NCI-H345 treated with DMSO at 0.1 percent for 48 hours (cell line): ENCODE measurements at regions not wholly inside any gene's neighbourhood (a gene's known extent, or its start where the extent isn't known, plus 50 kb on each side); places are given as distances from the start of the nearest gene placed in this dataset.
A peak's percentile ranks its signal among the peaks of the same experiment; 100 is the strongest.
"Not testable (repeated sequence)": the region's sequence is repeated elsewhere in the genome, so short reads cannot be mapped to it uniquely, and the experiment has no call there.

ENCODE experiments used
- DNase-seq: peaks from one replicate; lab custom pipeline; 2025; ENCODE audit not compliant: unreplicated experiment; lab: John Stamatoyannopoulos, UW

- DNase-seq: no peak
These were observed 276.0 kb downstream of the COG6 start for GRCh38 chr13:39931505-39931904.

- not testable (repeated sequence) for DNase-seq
These were observed 277.1 kb downstream of the COG6 start for GRCh38 chr13:39932514-39932913.

- no peak for DNase-seq
These were observed 279.7 kb downstream of the COG6 start for GRCh38 chr13:39935155-39935554.

GRCh38 chr13:39938596-39938995 lies 283.1 kb downstream of the COG6 start:
- DNase-seq: no peak

DNA sequence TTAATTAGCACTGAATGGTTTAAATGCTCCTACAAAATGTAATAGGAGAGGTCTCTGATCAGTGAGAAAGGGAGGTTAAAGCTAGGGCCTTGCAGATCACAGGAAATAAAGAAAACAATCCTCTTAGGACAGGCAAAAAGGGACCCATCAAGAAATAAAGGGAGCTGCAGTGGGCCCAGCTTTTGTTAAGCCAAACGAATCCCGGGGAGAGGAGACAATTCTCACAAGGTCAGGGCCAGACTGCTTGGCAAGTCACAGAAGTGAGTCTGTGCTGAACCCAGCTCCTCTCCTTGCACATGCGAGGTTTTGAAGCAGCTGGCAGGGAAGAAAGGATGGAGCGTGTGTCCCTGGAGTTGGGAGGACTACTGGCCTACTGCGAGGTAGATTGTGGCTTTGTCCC lies 285.8 kb downstream of the COG6 start:
- DNase-seq: no peak

DNA sequence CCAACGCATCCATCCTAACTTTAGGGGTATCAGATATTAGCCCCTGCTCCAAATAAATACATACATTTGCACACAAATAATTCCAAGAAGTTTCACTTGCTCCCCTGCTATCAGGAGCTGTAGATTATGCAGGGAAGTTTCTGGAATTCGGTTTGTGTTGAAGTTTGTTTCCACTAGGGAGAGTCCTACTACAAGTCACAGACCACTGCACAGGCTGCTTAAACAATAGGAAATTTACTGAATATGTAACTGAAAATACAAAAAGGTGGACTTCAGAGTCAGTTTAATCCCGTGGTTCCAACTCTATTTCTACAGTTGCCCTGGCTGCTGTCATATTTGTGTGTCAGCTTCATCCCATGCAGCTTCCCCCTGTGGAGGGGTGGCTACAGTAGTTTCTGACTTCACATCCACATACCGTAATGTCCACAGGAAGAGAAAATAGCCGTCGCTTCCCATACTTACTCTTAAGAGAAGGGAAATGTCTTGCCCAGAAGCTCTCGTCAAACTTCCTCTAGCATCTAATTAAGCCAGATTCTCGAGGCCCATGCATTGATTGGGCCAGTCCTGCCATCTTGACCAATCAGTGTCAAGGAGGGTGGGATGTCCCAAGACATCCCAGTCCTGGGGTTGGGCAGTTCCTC lies 286.6 kb downstream of the COG6 start:
- no peak for DNase-seq

DNA sequence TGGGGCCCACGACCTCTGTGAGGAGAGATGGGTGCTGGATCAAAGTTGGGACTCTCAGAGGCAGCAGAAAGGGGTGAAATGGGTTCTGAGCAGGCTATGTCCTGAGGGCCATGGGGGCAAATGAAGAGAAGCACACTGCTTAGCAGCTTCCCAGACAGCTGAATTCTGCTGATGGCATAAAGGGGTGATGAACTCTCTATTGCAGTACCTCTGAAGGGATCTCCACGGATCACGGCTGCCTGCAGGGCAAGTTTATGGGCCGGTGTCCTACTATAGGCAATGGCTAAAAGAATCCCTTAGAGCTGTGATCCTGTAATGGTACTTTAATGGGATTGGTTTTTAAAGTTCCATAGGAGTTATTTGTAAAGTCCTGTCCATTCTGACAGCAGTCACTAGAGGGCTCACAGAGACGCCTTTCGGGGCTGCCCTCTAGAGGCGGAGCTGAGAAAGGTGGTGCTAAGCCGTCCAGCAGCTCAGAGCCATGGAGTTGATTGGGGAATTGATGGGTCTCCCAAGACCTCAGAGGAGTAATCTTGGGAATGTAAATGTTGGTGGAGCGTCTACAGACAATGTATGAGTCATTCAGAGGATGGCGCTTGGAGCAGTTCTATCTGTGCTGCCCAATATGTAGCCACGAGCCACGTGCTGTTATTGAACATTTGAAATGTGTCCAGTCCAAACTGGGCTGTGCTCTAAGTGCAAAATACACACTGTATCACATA lies 287.3 kb downstream of the COG6 start:
- DNase-seq: peak; percentile 23

DNA sequence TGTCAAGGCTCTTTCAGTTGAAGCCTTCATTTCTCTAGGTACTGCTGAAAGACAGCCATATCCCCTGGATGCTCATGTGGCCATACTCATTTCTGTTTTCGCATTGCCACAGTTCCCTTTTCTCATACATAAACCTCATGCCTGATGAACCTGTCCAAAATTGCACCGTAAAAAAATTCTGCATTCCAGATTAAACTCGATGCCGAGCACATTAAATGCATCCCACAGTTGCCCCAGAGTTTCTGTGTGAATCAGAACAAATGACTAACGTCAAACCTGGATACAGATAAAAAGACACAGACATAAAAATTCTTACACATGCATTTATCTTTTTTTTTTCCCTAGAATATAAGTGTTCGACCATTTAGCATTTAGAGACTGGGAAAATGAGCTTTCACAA lies 288.2 kb downstream of the COG6 start:
- no peak for DNase-seq

- no peak for DNase-seq
These were observed 289.8 kb downstream of the COG6 start for GRCh38 chr13:39945226-39945625.

- DNase-seq: no peak
These were observed 291.3 kb downstream of the COG6 start for GRCh38 chr13:39946769-39947168.

GRCh38 chr13:39951301-39951700 lies 295.8 kb downstream of the COG6 start:
- no peak for DNase-seq

DNA sequence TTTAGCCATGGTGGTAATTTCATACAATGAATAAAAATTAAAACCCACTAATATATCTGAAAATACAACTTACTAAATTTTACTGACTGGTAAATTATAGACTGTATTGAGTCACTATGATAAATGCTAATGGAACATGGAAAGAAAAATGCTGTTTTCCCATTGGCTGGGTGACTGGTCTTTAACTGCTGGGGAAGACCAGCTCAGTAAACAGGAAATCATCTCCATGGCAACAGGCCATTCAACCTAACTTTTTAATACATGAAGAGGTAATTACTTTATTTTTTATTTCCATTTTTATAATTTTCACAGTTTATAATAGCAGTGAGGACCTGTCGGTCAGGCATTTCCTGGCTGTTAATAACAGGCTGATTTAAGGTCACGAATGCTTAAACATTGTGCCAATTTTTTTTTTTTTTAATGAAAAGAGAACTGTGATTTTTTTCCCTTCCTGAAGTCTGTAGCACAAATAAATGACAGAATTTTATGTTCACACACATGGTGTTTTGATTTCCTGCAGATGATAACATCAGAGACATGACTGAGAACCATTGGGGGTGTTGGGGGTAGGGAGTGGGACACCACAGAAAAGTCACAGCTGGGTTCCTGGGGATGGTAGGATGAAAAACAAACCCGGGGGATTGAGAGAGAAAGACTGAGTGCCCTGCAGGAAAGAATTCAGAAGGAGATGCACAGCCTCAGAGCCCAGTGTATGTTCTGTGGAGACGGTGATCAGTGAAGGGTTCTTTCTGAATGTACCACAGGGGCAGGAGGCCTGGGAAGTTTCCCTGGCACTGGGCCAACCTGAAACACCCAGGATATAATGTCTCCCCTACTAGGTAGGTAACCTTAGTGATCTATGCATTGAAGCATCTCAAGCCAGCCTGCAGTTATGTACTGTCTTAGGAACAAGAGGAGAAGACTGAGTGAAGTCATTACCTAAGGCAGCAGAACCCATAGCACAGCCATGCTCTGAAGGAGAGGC lies 297.1 kb downstream of the COG6 start:
- no peak for DNase-seq

GRCh38 chr13:39954476-39954875 lies 299.0 kb downstream of the COG6 start:
- no peak for DNase-seq

- no peak for DNase-seq
These were observed 300.1 kb downstream of the COG6 start for GRCh38 chr13:39955560-39955959.

GRCh38 chr13:39956036-39956435 lies 300.6 kb downstream of the COG6 start:
- no peak for DNase-seq

GRCh38 chr13:39957868-39958677 lies 302.6 kb downstream of the COG6 start:
- no peak for DNase-seq

GRCh38 chr13:39959497-39960144 lies 304.2 kb downstream of the COG6 start:
- DNase-seq: no peak

DNA sequence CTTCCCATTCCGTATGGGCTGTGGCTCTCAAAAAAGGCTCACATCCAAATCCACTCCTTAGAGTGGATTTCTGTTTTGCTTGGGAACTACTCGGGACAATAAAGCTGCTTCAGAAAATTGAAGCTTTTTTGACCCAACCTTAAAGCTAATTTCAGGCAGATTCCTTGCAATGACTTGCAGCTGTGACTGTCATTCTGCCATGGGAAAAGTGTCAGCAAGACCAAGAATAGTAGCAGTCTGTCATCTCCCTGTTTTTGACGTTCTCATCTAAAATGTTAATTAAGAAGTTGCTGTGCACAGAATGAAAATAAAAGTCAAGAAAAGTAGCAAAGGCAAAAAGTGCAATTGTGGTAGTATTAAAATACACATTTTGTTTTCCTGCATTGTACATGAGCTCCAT lies 304.7 kb downstream of the COG6 start:
- DNase-seq: no peak

- DNase-seq: no peak
These were observed 305.6 kb downstream of the COG6 start for GRCh38 chr13:39961036-39961435.

DNA sequence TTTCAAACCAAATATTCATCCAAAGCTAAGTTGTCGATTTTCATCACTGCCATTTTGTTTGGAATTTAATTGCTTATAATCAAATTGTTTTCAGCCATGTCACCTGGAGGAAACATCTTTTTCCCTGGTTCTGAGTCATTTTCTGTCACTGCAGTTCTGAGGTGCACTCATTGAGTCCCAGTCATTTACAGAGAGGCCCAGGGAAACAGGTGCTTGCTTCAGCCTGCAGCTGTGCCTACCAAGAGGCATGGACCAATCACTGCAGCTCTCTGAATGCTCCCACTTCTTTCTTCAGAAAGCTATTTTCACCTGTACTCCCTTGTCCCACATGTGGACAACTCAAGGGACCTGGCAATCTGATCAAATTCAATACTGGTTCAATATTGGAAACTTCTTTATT lies 308.1 kb downstream of the COG6 start:
- DNase-seq: no peak
